Lower leg skin (tissue), 4 donors: ENCODE measurements at regions not wholly inside any gene's neighbourhood (a gene's known extent, or its start where the extent isn't known, plus 50 kb on each side); places are given as distances from the start of the nearest gene placed in this dataset.

ENCODE experiments used
- DNase-seq, 2 donors: peaks; one replicate each; pipeline ENCODE4 v3.0.0-alpha.2; 2019; ENCODE audit warnings: low spot score in 2 of 2
- H3K4me3 ChIP-seq: fragments of 200-600 bp; sonication (generic); 2 replicates; pipeline ENCODE4 v1.5.1; 2017; ENCODE audit warnings: mild to moderate bottlenecking, low read depth; ENCODE audit not compliant: poor library complexity, severe bottlenecking
- POLR2A ChIP-seq, 2 donors: fragments of 450-650 bp; IDR thresholded peaks; one replicate each; pipeline ENCODE4 v1.6.1; 2016 to 2017; ENCODE audit warnings: antibody characterized with exemption in 2 of 2, mild to moderate bottlenecking in 1 of 2, moderate library complexity in 1 of 2
- WGBS, 2 donors: methylation state at CpG; one replicate each; pipeline ENCODE4 v1.1.5; 2018; 5-methylcytosine and 5-hydroxymethylcytosine counted together
- intact Hi-C: fragments of 100-400 bp; cut with DNase I; formaldehyde crosslinking; loops from one replicate; pipeline ENCODE4 v1.15.0; 2023; ENCODE audit warnings: low total_unique reads
- TF ChIP-seq, protein P1 (sequence below), 3 donors: fragments of 450-650 bp; IDR thresholded peaks; one replicate each; pipeline ENCODE4 v1.5.1; 2016; ENCODE audit warnings: antibody characterized with exemption in 3 of 3, mild to moderate bottlenecking in 3 of 3, moderate library complexity in 2 of 3

DNA sequence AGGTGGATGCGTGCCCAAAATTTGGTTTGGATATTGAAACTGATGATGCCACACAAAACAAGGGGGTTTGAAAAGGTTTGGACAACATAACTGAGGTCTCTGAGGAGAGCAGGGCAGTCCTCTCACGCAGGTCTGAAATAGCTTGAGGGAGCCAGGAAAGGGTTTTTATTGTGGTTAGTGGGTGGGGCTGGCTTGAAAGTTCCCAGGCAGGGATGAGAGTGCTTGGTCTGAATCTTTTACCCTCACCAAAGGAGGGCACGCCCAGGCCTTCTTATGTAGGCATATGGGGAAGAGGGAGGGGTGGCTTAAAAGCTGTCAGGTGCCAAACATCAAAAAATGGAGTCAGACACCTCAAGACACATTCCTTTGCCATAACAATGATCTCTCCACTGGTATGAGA lies 493.1 kb upstream of the CCDC196 start:
- no peak overlapping the region for H3K4me3 ChIP-seq
- intact Hi-C loops: no loop called here
- TF ChIP-seq, protein P1, sequence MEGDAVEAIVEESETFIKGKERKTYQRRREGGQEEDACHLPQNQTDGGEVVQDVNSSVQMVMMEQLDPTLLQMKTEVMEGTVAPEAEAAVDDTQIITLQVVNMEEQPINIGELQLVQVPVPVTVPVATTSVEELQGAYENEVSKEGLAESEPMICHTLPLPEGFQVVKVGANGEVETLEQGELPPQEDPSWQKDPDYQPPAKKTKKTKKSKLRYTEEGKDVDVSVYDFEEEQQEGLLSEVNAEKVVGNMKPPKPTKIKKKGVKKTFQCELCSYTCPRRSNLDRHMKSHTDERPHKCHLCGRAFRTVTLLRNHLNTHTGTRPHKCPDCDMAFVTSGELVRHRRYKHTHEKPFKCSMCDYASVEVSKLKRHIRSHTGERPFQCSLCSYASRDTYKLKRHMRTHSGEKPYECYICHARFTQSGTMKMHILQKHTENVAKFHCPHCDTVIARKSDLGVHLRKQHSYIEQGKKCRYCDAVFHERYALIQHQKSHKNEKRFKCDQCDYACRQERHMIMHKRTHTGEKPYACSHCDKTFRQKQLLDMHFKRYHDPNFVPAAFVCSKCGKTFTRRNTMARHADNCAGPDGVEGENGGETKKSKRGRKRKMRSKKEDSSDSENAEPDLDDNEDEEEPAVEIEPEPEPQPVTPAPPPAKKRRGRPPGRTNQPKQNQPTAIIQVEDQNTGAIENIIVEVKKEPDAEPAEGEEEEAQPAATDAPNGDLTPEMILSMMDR (IDR thresholded peaks at IDR 0.05): no peak
- no peak for TF ChIP-seq POLR2A (IDR thresholded peaks at IDR 0.05)
- 36 to 41% methylated on average over 3 of the region's 3 CpGs for WGBS, 2 donors
- no peak for DNase-seq

DNA sequence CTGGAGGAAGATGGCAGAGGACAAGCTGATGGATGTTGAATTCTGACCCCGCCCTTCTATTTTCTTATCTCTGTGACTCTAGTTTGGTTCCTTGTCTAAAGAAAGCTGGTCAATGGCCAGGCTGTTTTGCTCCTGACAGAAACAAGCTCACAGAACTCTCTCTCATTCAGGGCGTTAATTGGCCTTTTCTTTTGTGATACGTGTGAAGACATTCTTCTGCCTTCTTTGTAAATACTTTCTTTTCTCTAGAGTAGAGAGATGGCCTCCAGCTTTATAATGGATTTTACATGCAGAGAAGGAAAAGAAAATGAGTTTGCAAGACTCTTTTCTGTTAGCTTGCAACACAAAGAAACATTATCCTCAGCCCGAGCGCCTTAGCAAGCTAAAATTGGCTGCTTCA lies 492.2 kb upstream of the CCDC196 start:
- no peak overlapping the region for H3K4me3 ChIP-seq
- intact Hi-C loops: no loop called here
- WGBS, 2 donors: 76 to 79% methylated on average over 5 of the region's 5 CpGs
- DNase-seq: no peak
- TF ChIP-seq, protein P1 (IDR thresholded peaks at IDR 0.05): no peak
- TF ChIP-seq POLR2A (IDR thresholded peaks at IDR 0.05): no peak

DNA sequence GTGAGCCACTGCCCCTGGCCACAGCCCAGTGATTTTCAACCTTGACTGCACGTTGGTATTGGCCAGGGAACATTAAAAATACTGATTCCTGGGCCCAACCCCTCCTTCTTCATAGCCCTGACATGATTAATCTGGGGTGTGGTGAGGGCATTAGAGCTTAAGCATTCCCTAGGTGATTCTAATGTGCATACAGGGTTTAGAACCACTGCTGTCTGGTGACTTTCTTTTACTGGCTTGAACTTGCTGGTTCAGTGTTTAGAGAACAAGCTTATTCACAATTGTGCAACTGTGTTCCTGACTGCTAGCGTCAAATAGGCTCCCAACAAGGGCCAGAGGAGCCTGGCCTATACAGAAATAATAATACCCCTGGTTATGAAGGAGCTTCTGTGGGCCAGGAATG lies 488.8 kb upstream of the CCDC196 start:
- 71 to 79% methylated on average over 2 of the region's 2 CpGs for WGBS, 2 donors
- TF ChIP-seq POLR2A (IDR thresholded peaks at IDR 0.05): no peak
- TF ChIP-seq, protein P1 (IDR thresholded peaks at IDR 0.05): no peak
- H3K4me3 ChIP-seq: no peak overlapping the region
- intact Hi-C loops: no loop called here
- DNase-seq: no peak

DNA sequence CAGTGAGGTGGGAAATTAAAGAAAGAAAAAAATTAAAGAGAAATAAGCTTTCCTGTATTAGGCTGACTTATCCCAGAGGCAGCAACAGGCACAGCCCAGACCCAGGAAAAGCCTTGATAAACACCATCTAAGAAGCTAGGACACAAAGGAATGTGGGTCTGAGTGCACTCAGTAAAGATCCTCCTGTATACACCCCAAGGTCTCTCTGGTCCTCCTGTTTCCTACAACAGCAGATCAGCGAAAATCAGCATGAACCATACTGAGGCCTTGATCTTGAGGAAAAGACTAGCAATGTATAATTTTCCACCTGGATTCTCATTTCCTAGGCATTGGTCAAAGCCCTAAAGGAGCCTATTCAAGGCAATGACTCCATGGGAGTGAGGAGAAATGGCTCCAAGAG lies 486.3 kb upstream of the CCDC196 start:
- no peak for DNase-seq
- TF ChIP-seq POLR2A (IDR thresholded peaks at IDR 0.05): no peak
- TF ChIP-seq, protein P1 (IDR thresholded peaks at IDR 0.05): no peak
- 82 to 88% methylated on average over 1 of the region's 1 CpG for WGBS, 2 donors
- no peak overlapping the region for H3K4me3 ChIP-seq
- intact Hi-C loops: loop anchor here (1.0 kb wide), 1 partner anchor 14 kb away; no protein-coding TSS in a partner anchor

DNA sequence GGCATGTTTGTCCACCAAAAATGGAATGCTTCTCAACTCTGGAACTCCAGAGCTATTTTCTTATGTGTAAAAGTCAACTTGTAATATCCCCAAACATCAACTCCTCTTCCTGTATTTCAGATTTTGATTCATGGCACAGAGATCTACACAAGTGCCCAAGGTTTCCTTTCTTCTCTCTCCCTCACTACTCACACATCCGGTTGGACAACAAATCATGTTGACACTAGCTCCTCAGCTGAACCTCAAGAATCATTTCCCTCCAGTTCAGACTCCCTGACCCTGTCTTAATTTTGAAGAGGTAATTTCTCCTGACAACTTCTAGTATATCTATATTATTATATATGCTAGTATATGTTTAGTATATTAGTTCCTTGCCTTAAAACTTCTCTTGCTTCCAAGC lies 485.4 kb upstream of the CCDC196 start:
- no peak overlapping the region for H3K4me3 ChIP-seq
- WGBS, 2 donors: 25 to 52% methylated on average over 1 of the region's 1 CpG
- intact Hi-C loops: loop anchor here (1.0 kb wide), 1 partner anchor 14 kb away; no protein-coding TSS in a partner anchor
- TF ChIP-seq, protein P1 (IDR thresholded peaks at IDR 0.05): no peak
- no peak for TF ChIP-seq POLR2A (IDR thresholded peaks at IDR 0.05)
- DNase-seq: no peak

DNA sequence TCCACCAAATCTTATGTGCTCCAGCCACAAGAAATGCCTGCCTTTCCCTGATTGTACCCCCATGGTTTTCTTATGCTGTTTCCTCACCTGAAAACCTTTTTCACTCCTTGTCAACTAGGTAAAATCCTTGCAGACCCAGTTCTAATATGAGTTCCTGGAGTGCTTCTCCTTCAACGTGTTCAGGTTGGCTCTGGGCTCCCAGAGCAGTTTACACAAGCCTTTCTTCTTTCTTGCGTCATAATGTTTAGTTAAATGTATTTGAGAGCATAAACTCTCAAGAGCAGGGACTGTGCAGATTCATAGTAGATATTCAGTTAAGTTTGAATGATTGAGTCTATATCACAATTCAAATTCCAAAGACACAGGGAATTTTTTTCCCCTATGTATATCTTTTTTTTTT lies 484.8 kb upstream of the CCDC196 start:
- WGBS, 2 donors: 63 to 75% methylated on average over 2 of the region's 2 CpGs
- intact Hi-C loops: no loop called here
- TF ChIP-seq POLR2A (IDR thresholded peaks at IDR 0.05): no peak
- TF ChIP-seq, protein P1 (IDR thresholded peaks at IDR 0.05): no peak
- no peak for DNase-seq
- no peak overlapping the region for H3K4me3 ChIP-seq
